Erythroblast (primary cell): ENCODE measurements at regions not wholly inside any gene's neighbourhood (a gene's known extent, or its start where the extent isn't known, plus 50 kb on each side); places are given as distances from the start of the nearest gene placed in this dataset.

ENCODE experiments used
- GATA1 ChIP-seq: IDR thresholded peaks from 2 replicates; pipeline ENCODE4 v1.6.1; 2011; ENCODE audit warnings: low read depth, mild to moderate bottlenecking, control low read depth, low read length, moderate library complexity
- POLR2A ChIP-seq: IDR thresholded peaks from 2 replicates; pipeline ENCODE4 v1.6.1; 2011; ENCODE audit warnings: mild to moderate bottlenecking, low read length

- TF ChIP-seq POLR2A (no peak), GATA1 (no peak)
These were observed 156.5 kb upstream of the CHST15 start for GRCh38 chr10:124249812-124250432.
